Upper lobe of left lung (tissue), 4 donors: ENCODE measurements at regions not wholly inside any gene's neighbourhood (a gene's known extent, or its start where the extent isn't known, plus 50 kb on each side); places are given as distances from the start of the nearest gene placed in this dataset.

Experiments used
- POLR2A ChIP-seq, 4 donors: fragments of 450-650 bp; IDR thresholded peaks; one replicate each; pipeline ENCODE4 v1.5.1; 2016 to 2017; ENCODE audit warnings: antibody characterized with exemption in 4 of 4, mild to moderate bottlenecking in 2 of 4
- POLR2AphosphoS5 ChIP-seq, 2 donors: sonication (generic); formaldehyde crosslinking; IDR thresholded peaks; one replicate each; pipeline ENCODE4 v1.5.1; 2017; ENCODE audit warnings: antibody characterized with exemption in 2 of 2
- TF ChIP-seq, protein P1 (sequence below), 6 experiments: fragments of 450-650 bp in 4 of 6; fragments of 200-600 bp in 2 of 6; sonication (generic) in 2 of 6; IDR thresholded peaks; one replicate each; pipeline ENCODE4 v1.5.1; 2016 to 2019; ENCODE audit warnings: antibody characterized with exemption in 6 of 6

DNA sequence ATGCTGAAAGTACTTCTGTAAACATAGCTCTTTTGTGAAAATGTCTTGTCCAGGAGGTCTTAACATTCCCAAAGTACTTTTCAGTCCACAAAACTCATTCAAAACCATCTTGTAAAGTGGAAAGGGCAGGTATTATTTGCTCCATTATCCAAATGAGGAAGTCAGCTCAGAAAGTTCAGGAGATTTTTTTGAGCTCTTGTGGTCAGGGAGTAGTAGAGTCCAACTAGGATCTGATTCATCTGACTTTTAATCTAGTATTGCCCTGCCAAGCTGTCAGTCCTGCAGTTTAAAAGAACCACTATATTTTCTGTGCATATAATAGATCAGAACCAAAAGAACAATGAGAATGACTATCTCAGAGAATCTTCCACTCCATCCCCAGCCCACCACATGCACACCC, 83.5 kb downstream of the FOXB1 start:
- TF ChIP-seq, protein P1, sequence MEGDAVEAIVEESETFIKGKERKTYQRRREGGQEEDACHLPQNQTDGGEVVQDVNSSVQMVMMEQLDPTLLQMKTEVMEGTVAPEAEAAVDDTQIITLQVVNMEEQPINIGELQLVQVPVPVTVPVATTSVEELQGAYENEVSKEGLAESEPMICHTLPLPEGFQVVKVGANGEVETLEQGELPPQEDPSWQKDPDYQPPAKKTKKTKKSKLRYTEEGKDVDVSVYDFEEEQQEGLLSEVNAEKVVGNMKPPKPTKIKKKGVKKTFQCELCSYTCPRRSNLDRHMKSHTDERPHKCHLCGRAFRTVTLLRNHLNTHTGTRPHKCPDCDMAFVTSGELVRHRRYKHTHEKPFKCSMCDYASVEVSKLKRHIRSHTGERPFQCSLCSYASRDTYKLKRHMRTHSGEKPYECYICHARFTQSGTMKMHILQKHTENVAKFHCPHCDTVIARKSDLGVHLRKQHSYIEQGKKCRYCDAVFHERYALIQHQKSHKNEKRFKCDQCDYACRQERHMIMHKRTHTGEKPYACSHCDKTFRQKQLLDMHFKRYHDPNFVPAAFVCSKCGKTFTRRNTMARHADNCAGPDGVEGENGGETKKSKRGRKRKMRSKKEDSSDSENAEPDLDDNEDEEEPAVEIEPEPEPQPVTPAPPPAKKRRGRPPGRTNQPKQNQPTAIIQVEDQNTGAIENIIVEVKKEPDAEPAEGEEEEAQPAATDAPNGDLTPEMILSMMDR (IDR thresholded peaks at IDR 0.05): no peak
- TF ChIP-seq POLR2A (IDR thresholded peaks at IDR 0.05) (no peak), POLR2AphosphoS5 (IDR thresholded peaks at IDR 0.05) (no peak)
